ENCODE measurements at regions not wholly inside any gene's neighbourhood (a gene's known extent, or its start where the extent isn't known, plus 50 kb on each side); places are given as distances from the start of the nearest gene placed in this dataset.

DNA sequence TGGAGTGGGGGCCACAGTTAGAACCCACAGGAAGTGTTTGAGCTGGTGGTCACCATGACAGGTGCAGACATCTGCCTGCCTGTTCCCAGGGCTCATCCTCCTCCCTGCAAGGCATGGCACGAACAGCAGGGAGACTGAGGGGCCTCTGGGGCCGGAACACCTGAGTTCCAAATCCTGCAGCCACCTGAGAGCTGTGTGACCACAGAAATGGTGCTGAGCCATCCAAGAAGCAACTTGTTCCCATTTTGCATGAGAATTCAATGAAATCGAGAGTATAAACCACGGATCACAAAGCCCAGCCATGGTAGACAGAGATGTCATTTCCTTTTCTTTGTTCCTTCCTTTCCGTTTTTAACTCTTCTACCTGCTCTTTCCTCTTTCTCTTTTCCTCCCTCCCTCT lies 268.6 kb downstream of the FOXA2 start:
- H2AFZ ChIP-seq (ENCODE audit: low read length), result no peak overlapping the region
- no peak for TF ChIP-seq EZH2phosphoT487 (IDR thresholded peaks at IDR 0.05; ENCODE audit: borderline replicate concordance)
- TF ChIP-seq, protein P1, sequence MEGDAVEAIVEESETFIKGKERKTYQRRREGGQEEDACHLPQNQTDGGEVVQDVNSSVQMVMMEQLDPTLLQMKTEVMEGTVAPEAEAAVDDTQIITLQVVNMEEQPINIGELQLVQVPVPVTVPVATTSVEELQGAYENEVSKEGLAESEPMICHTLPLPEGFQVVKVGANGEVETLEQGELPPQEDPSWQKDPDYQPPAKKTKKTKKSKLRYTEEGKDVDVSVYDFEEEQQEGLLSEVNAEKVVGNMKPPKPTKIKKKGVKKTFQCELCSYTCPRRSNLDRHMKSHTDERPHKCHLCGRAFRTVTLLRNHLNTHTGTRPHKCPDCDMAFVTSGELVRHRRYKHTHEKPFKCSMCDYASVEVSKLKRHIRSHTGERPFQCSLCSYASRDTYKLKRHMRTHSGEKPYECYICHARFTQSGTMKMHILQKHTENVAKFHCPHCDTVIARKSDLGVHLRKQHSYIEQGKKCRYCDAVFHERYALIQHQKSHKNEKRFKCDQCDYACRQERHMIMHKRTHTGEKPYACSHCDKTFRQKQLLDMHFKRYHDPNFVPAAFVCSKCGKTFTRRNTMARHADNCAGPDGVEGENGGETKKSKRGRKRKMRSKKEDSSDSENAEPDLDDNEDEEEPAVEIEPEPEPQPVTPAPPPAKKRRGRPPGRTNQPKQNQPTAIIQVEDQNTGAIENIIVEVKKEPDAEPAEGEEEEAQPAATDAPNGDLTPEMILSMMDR (conservative IDR thresholded peaks at IDR 0.05; ENCODE audit: low read length), result no peak
- H3K4me2 ChIP-seq (ENCODE audit: low read depth, low read length, poor library complexity, severe bottlenecking), result no peak overlapping the region
- H3K79me2 ChIP-seq (ENCODE audit: insufficient read depth, low read length), result no peaks in the 10 kb centered on the region
- no peak overlapping the region for H3K4me3 ChIP-seq (ENCODE audit: low read length, poor library complexity, severe bottlenecking)
- H3K4me1 ChIP-seq (ENCODE audit: insufficient read depth, low read length, poor library complexity, severe bottlenecking), result peaks cover 8% of the 10 kb centered on the region
- H3K27me3 ChIP-seq (ENCODE audit: insufficient read depth, low read length, poor library complexity, severe bottlenecking), result no peaks in the 10 kb centered on the region
- no peaks in the 10 kb centered on the region for H4K20me1 ChIP-seq (ENCODE audit: insufficient read depth, low read length, poor library complexity, severe bottlenecking)
- H3K36me3 ChIP-seq (ENCODE audit: insufficient read depth, low read length), result no peaks in the 10 kb centered on the region
- H3F3A ChIP-seq (ENCODE audit: low read depth), result no peaks in the 10 kb centered on the region
- H3K9ac ChIP-seq (ENCODE audit: low read depth, low read length, poor library complexity, severe bottlenecking), result no peak overlapping the region
- no peaks in the 10 kb centered on the region for H3K9me2 ChIP-seq (replicated peaks; ENCODE audit: low read depth, low read length)
- H3K9me3 ChIP-seq (ENCODE audit: insufficient read depth, low read depth, low read length), result no peaks in the 10 kb centered on the region

DNA sequence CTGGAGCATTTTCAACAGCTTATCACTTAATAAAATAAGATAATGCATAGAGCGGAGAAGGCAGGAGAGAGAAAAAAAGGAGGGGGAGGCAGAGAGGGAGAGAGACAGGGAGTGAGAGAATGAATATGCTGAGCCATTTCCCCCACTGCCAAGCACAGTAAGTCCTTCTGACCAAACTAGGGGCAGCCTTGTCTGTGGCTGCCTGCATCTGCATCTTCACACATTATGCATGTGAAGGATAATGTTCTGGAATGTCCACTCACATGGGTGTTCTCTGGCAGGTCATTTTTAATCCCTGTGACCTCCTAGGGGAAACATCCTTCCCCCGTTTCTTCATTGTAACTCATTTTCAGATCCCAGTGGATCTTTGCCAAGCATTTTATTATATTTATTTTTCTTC lies 269.3 kb downstream of the FOXA2 start:
- Histone ChIP-seq H3K9me3 (ENCODE audit: insufficient read depth, low read depth, low read length) (no peaks in the 10 kb centered on the region), H3K36me3 (ENCODE audit: insufficient read depth, low read length) (no peaks in the 10 kb centered on the region), H3K27me3 (ENCODE audit: insufficient read depth, low read length, poor library complexity, severe bottlenecking) (no peaks in the 10 kb centered on the region), H3K79me2 (ENCODE audit: insufficient read depth, low read length) (no peaks in the 10 kb centered on the region), H3K9ac (ENCODE audit: low read depth, low read length, poor library complexity, severe bottlenecking) (no peak overlapping the region), H3K4me2 (ENCODE audit: low read depth, low read length, poor library complexity, severe bottlenecking) (no peak overlapping the region), H3K4me3 (ENCODE audit: low read length, poor library complexity, severe bottlenecking) (no peak overlapping the region), H3K9me2 (replicated peaks; ENCODE audit: low read depth, low read length) (no peaks in the 10 kb centered on the region), H3K4me1 (ENCODE audit: insufficient read depth, low read length, poor library complexity, severe bottlenecking) (peaks cover 8% of the 10 kb centered on the region), H2AFZ (ENCODE audit: low read length) (no peak overlapping the region), H3F3A (ENCODE audit: low read depth) (no peaks in the 10 kb centered on the region), H4K20me1 (ENCODE audit: insufficient read depth, low read length, poor library complexity, severe bottlenecking) (no peaks in the 10 kb centered on the region)
- TF ChIP-seq, protein P1 (conservative IDR thresholded peaks at IDR 0.05; ENCODE audit: low read length), result no peak
- no peak for TF ChIP-seq EZH2phosphoT487 (IDR thresholded peaks at IDR 0.05; ENCODE audit: borderline replicate concordance)

DNA sequence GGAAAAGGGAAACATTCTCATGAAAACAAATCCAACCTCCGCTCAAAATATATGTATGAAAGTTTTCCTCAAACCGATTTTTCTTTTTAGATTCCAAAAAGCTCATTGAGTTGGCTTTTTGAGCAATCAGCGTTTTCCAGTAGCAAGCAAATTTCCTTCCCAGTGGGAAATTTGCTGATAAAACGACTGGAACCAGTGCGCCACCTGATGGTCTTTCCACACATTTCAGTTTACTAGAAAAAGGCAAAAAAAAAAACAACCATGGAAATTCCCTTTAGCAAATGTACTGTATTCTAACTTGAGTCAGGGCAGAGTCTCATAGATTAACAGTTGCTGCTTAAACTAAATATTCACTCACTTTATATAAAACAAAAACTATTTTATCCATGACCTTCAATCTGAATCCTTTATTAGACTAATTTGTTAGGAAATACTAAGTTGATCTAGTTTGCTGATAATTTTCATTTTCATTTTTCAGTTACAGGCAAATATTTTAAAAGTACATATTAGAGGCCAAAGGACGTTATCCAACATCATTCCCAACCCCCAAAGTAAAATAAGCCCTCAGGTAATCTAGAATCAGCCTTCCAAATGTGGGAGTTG lies 271.5 kb downstream of the FOXA2 start:
- Histone ChIP-seq H3K4me1 (ENCODE audit: insufficient read depth, low read length, poor library complexity, severe bottlenecking) (peaks cover 8% of the 10 kb centered on the region), H3K9me3 (ENCODE audit: insufficient read depth, low read depth, low read length) (no peaks in the 10 kb centered on the region), H3F3A (ENCODE audit: low read depth) (no peaks in the 10 kb centered on the region), H3K79me2 (ENCODE audit: insufficient read depth, low read length) (no peaks in the 10 kb centered on the region), H3K36me3 (ENCODE audit: insufficient read depth, low read length) (no peaks in the 10 kb centered on the region), H3K4me2 (ENCODE audit: low read depth, low read length, poor library complexity, severe bottlenecking) (no peak overlapping the region), H3K27me3 (ENCODE audit: insufficient read depth, low read length, poor library complexity, severe bottlenecking) (no peaks in the 10 kb centered on the region), H3K9me2 (replicated peaks; ENCODE audit: low read depth, low read length) (no peaks in the 10 kb centered on the region), H4K20me1 (ENCODE audit: insufficient read depth, low read length, poor library complexity, severe bottlenecking) (no peaks in the 10 kb centered on the region), H3K9ac (ENCODE audit: low read depth, low read length, poor library complexity, severe bottlenecking) (no peak overlapping the region), H3K4me3 (ENCODE audit: low read length, poor library complexity, severe bottlenecking) (no peak overlapping the region), H2AFZ (ENCODE audit: low read length) (no peak overlapping the region)
- TF ChIP-seq, protein P1 (conservative IDR thresholded peaks at IDR 0.05; ENCODE audit: low read length), result peak; percentile 96
- TF ChIP-seq EZH2phosphoT487 (IDR thresholded peaks at IDR 0.05; ENCODE audit: borderline replicate concordance), result no peak

All from Loucy (cell line).